IMR-90 (cell line): ENCODE measurements at regions not wholly inside any gene's neighbourhood (a gene's known extent, or its start where the extent isn't known, plus 50 kb on each side); places are given as distances from the start of the nearest gene placed in this dataset.

Experiments
- ATAC-seq: fragments of 200-7000 bp; cut with Tn5 transposase; 2 replicates; pipeline ENCODE4 v1.9.1; 2020; ENCODE audit warnings: low read depth, mild to moderate bottlenecking, moderate library complexity
- BruUV-seq: library from RNA; stranded (reverse); fragments of 400-500 nt; replicated peaks from 2 replicates; lab custom pipeline; 2021; lab: Mats Ljungman, UMichigan
- CTCF ChIA-PET: fragments of 300-600 bp; formaldehyde crosslinking; extraction: SDS; loops from one replicate; lab custom pipeline; 2021; ENCODE audit warnings: antibody characterized with exemption; lab: Yijun Ruan, JAX
- POLR2A ChIA-PET: fragments of 300-600 bp; sonication (Branson Sonifier 250); formaldehyde crosslinking; loops from one replicate; lab custom pipeline; 2022; ENCODE audit warnings: antibody characterized with exemption; ENCODE audit not compliant: unreplicated experiment; lab: Charles Lee
- DNase-seq: peaks from one replicate; pipeline ENCODE4 v3.0.0; 2013
- H2AFZ ChIP-seq: replicated peaks from 2 replicates; pipeline ENCODE3; 2013; ENCODE audit warnings: low read length, mild to moderate bottlenecking; ENCODE audit not compliant: poor library complexity
- H2AK5ac ChIP-seq: 2 replicates; pipeline ENCODE4 v1.6.1; 2013; ENCODE audit warnings: low read depth, low read length, inconsistent platforms
- H2AK9ac ChIP-seq: replicated peaks from 2 replicates; pipeline ENCODE3; 2013; ENCODE audit warnings: mild to moderate bottlenecking, low read depth, low read length, moderate library complexity; ENCODE audit not compliant: poor library complexity
- H2BK120ac ChIP-seq: 2 replicates; pipeline ENCODE4 v1.6.1; 2013; ENCODE audit warnings: low read depth, low read length, inconsistent platforms
- H2BK15ac ChIP-seq: 3 replicates; pipeline ENCODE4 v1.6.1; 2013; ENCODE audit warnings: low read depth, low read length, inconsistent platforms
- H2BK20ac ChIP-seq: 2 replicates; pipeline ENCODE4 v1.6.1; 2013; ENCODE audit warnings: low read depth, mild to moderate bottlenecking, inconsistent platforms, low read length, moderate library complexity
- H2BK5ac ChIP-seq: 2 replicates; pipeline ENCODE4 v1.6.1; 2013; ENCODE audit warnings: mild to moderate bottlenecking, low read depth, low read length, inconsistent platforms; ENCODE audit not compliant: poor library complexity, severe bottlenecking
- H3K14ac ChIP-seq: replicated peaks from 2 replicates; pipeline ENCODE4 v1.6.1; 2013; ENCODE audit warnings: low read depth, low read length, inconsistent platforms
- H3K18ac ChIP-seq: 2 replicates; pipeline ENCODE4 v1.6.1; 2013; ENCODE audit warnings: low read depth, low read length, control low read depth
- H3K23ac ChIP-seq: 2 replicates; pipeline ENCODE4 v1.6.1; 2013; ENCODE audit warnings: low read depth, low read length, inconsistent platforms
- H3K27ac ChIP-seq: 2 replicates; pipeline ENCODE4 v1.5.1; 2013; ENCODE audit warnings: mild to moderate bottlenecking, control low read depth, low read length; ENCODE audit not compliant: insufficient read depth
- H3K27me3 ChIP-seq: 2 replicates; pipeline ENCODE4 v1.6.1; 2013; ENCODE audit warnings: low read length; ENCODE audit not compliant: control insufficient read depth, insufficient read depth
- H3K36me3 ChIP-seq: 2 replicates; pipeline ENCODE4 v1.6.1; 2013; ENCODE audit warnings: low read length, mixed read lengths; ENCODE audit not compliant: control insufficient read depth, insufficient read depth
- H3K4ac ChIP-seq: 2 replicates; pipeline ENCODE4 v1.6.1; 2013; ENCODE audit warnings: low read depth, low read length, inconsistent platforms
- H3K4me1 ChIP-seq: 2 replicates; pipeline ENCODE4 v1.6.1; 2013; ENCODE audit warnings: low read length, mixed read lengths; ENCODE audit not compliant: control insufficient read depth, insufficient read depth
- H3K4me2 ChIP-seq: 2 replicates; pipeline ENCODE4 v1.6.1; 2013; ENCODE audit warnings: low read depth, mild to moderate bottlenecking, control low read depth, low read length, moderate library complexity
- H3K4me3 ChIP-seq: 2 replicates; pipeline ENCODE4 v1.5.1; 2013; ENCODE audit warnings: low read depth, mild to moderate bottlenecking, control low read depth, low read length, moderate library complexity; ENCODE audit not compliant: insufficient read depth
- H3K56ac ChIP-seq: 2 replicates; pipeline ENCODE4 v1.6.1; 2013; ENCODE audit warnings: low read length, inconsistent platforms; ENCODE audit not compliant: insufficient read depth; ENCODE audit errors: extremely low read depth
- H3K79me1 ChIP-seq, 2 experiments: 2 replicates each; pipeline ENCODE4 v1.6.1; 2013; ENCODE audit warnings: low read length in 2 of 2, inconsistent platforms in 1 of 2, low read depth in 1 of 2
- H3K9ac ChIP-seq: 2 replicates; pipeline ENCODE4 v1.6.1; 2013; ENCODE audit warnings: low read depth, low read length, control low read depth
- H3K9me1 ChIP-seq: 2 replicates; pipeline ENCODE4 v1.6.1; 2013; ENCODE audit warnings: low read length, inconsistent platforms; ENCODE audit not compliant: insufficient read depth
- H3K9me3 ChIP-seq: 2 replicates; pipeline ENCODE4 v1.6.1; 2013; ENCODE audit warnings: low read length; ENCODE audit not compliant: control insufficient read depth, insufficient read depth
- H4K20me1 ChIP-seq: 2 replicates; pipeline ENCODE4 v1.6.1; 2013; ENCODE audit warnings: low read length, inconsistent platforms; ENCODE audit not compliant: insufficient read depth
- H4K5ac ChIP-seq: 2 replicates; pipeline ENCODE4 v1.6.1; 2013; ENCODE audit warnings: mild to moderate bottlenecking, low read depth, low read length, control low read depth
- H4K8ac ChIP-seq, 2 experiments: 2 replicates each; pipeline ENCODE4 v1.6.1; 2013; ENCODE audit warnings: low read depth in 2 of 2, low read length in 2 of 2, control low read depth in 1 of 2, inconsistent platforms in 1 of 2
- H4K91ac ChIP-seq: 2 replicates; pipeline ENCODE4 v1.6.1; 2013; ENCODE audit warnings: low read depth, low read length, inconsistent platforms; ENCODE audit not compliant: insufficient read depth
- BHLHE40 ChIP-seq: fragments of 150-350 bp; IDR thresholded peaks from 2 replicates; pipeline ENCODE4 v1.6.1; 2016; ENCODE audit warnings: mild to moderate bottlenecking, low read depth, low read length
- CEBPB ChIP-seq: IDR thresholded peaks from 2 replicates; pipeline ENCODE4 v1.6.1; 2012; ENCODE audit warnings: low read depth, low read length, improper control_type of control experiment
- CHD1 ChIP-seq: IDR thresholded peaks from 2 replicates; pipeline ENCODE4 v1.6.1; 2012; ENCODE audit warnings: low read depth, low read length, improper control_type of control experiment
- CTCF ChIP-seq: conservative IDR thresholded peaks from 2 replicates; pipeline ENCODE4 v1.5.1; 2012; ENCODE audit warnings: mild to moderate bottlenecking, low read depth, low read length, improper control_type of control experiment
- ELK1 ChIP-seq: fragments of 150-350 bp; IDR thresholded peaks from 2 replicates; pipeline ENCODE4 v1.6.1; 2016; ENCODE audit warnings: low read depth, mild to moderate bottlenecking, low read length, moderate library complexity, borderline replicate concordance
- FOS ChIP-seq: fragments of 150-350 bp; IDR thresholded peaks from 2 replicates; pipeline ENCODE4 v1.6.1; 2016; ENCODE audit warnings: low read depth, low read length
- MXI1 ChIP-seq: IDR thresholded peaks from 2 replicates; pipeline ENCODE4 v1.6.1; 2012; ENCODE audit warnings: low read depth, mild to moderate bottlenecking, low read length, moderate library complexity, borderline replicate concordance
- NFE2L2 ChIP-seq: fragments of 150-350 bp; IDR thresholded peaks from 2 replicates; pipeline ENCODE4 v1.6.1; 2016; ENCODE audit warnings: low read depth, mild to moderate bottlenecking, low read length
- POLR2A ChIP-seq: IDR thresholded peaks from 2 replicates; pipeline ENCODE4 v1.6.1; 2012; ENCODE audit warnings: mild to moderate bottlenecking, low read depth, low read length
- RAD21 ChIP-seq: IDR thresholded peaks from 2 replicates; pipeline ENCODE4 v1.6.1; 2012; ENCODE audit warnings: low read length, improper control_type of control experiment
- RCOR1 ChIP-seq: IDR thresholded peaks from 2 replicates; pipeline ENCODE4 v1.6.1; 2012; ENCODE audit warnings: mild to moderate bottlenecking, low read length, improper control_type of control experiment; ENCODE audit not compliant: insufficient replicate concordance
- SMC3 ChIP-seq: fragments of 150-350 bp; IDR thresholded peaks from 2 replicates; pipeline ENCODE4 v1.6.1; 2016; ENCODE audit warnings: low read depth, mild to moderate bottlenecking, antibody characterized with exemption, low read length, moderate library complexity
- WGBS, 2 experiments: methylation state at CpG; one replicate each; pipeline versions ENCODE4 v1.1.5 to v1.1.7; 2013; ENCODE audit warnings: missing lambda C conversion rate in 2 of 2; ENCODE audit not compliant: insufficient read length in 1 of 2; ENCODE audit errors: extremely low coverage in 2 of 2; 5-methylcytosine and 5-hydroxymethylcytosine counted together
- dilution Hi-C: fragments of 300-500 bp; cut with HindIII; formaldehyde crosslinking; loops from one replicate; pipeline ENCODE4 v1.14.3; 2018; ENCODE audit warnings: low sequenced_read_pairs; ENCODE audit not compliant: unreplicated experiment
- in situ Hi-C: fragments of 300-500 bp; cut with MboI; formaldehyde crosslinking; loops from 3 replicates; pipeline ENCODE4 v1.14.3; 2019; ENCODE audit warnings: low sequenced_read_pairs, inconsistent platforms, mixed read lengths
- intact Hi-C: fragments of 100-400 bp; cut with micrococcal nuclease; formaldehyde crosslinking; loops from 2 replicates; pipeline ENCODE4 v1.10.0; 2022

- no peaks in the 10 kb centered on the region for H3K27me3 ChIP-seq
- no peak overlapping the region for H2BK120ac ChIP-seq
- no peak overlapping the region for H3K18ac ChIP-seq
- intact Hi-C loops (no loop called here), in situ Hi-C loops (no loop called here), dilution Hi-C loops (no loop called here)
- no peak overlapping the region for H2BK5ac ChIP-seq
- DNase-seq: no peak
- no peak overlapping the region for H3K4ac ChIP-seq
- TF ChIP-seq MXI1 (no peak), POLR2A (no peak), BHLHE40 (no peak), RCOR1 (no peak), ELK1 (no peak), CEBPB (no peak), RAD21 (no peak), CTCF (no peak), CHD1 (no peak), SMC3 (no peak), FOS (no peak), NFE2L2 (no peak)
- H3K4me1 ChIP-seq: no peaks in the 10 kb centered on the region
- H3K4me3 ChIP-seq: no peak overlapping the region
- 33% methylated on average over 4 of the region's 11 CpGs; no CpG with 5 or more reads in 1 of the 2 experiments for WGBS, 2 experiments
- H2AK5ac ChIP-seq: no peak overlapping the region
- no peak overlapping the region for H2AK9ac ChIP-seq
- H3K9ac ChIP-seq: no peak overlapping the region
- no peak overlapping the region for H4K8ac ChIP-seq
- ChIA-PET POLR2A (no interaction called here), CTCF (no interaction called here)
- no peak overlapping the region for H4K91ac ChIP-seq
- no peaks in the 10 kb centered on the region for H3K79me1 ChIP-seq
- H3K14ac ChIP-seq: no peak overlapping the region
- H3K23ac ChIP-seq: no peak overlapping the region
- H3K56ac ChIP-seq: no peak overlapping the region
- H4K5ac ChIP-seq: no peak overlapping the region
- no peaks in the 10 kb centered on the region for H4K20me1 ChIP-seq
- no peak overlapping the region for H2BK15ac ChIP-seq
- no peak overlapping the region for H2BK20ac ChIP-seq
- BruUV-seq: no TSS peak
- no peaks in the 10 kb centered on the region for H3K36me3 ChIP-seq
- H3K4me2 ChIP-seq: no peak overlapping the region
- H3K27ac ChIP-seq: no peak overlapping the region
- H3K9me3 ChIP-seq: peaks cover 32% of the 10 kb centered on the region
- H3K9me1 ChIP-seq: no peaks in the 10 kb centered on the region
- ATAC-seq: no peak
- H2AFZ ChIP-seq: peak overlapping the region; percentile 11
These were observed 114.2 kb upstream of the LY86 start for GRCh38 chr6:6474170-6474920.
